Retinal pigment epithelial cell (primary cell): ENCODE measurements at regions not wholly inside any gene's neighbourhood (a gene's known extent, or its start where the extent isn't known, plus 50 kb on each side); places are given as distances from the start of the nearest gene placed in this dataset.

Experiments
- DNase-seq: peaks from one replicate; pipeline ENCODE4 v3.0.0-alpha.2; 2010; ENCODE audit warnings: low read depth
- H3K4me3 ChIP-seq: 2 replicates; pipeline ENCODE4 v1.5.1; 2011; ENCODE audit warnings: mild to moderate bottlenecking, low read length, control low read depth, moderate library complexity
- CTCF ChIP-seq: conservative IDR thresholded peaks from 2 replicates; pipeline ENCODE4 v1.5.1; 2011; ENCODE audit warnings: low read depth, low read length, control low read depth, inconsistent platforms

GRCh38 chrX:124619710-124620109 is 273.3 kb downstream of the SH2D1A start:
- no peak overlapping the region for H3K4me3 ChIP-seq
- no peak for DNase-seq
- no peak for TF ChIP-seq CTCF

- no peak for TF ChIP-seq CTCF
- no peak overlapping the region for H3K4me3 ChIP-seq
- DNase-seq: no peak
Measured at GRCh38 chrX:124634363-124634762, 288.0 kb downstream of the SH2D1A start.

- no peak for TF ChIP-seq CTCF
- no peak for DNase-seq
- H3K4me3 ChIP-seq: no peak overlapping the region
Measured at GRCh38 chrX:124641737-124642491, 295.6 kb downstream of the SH2D1A start.

GRCh38 chrX:124646403-124646802 is 300.0 kb downstream of the SH2D1A start:
- no peak for DNase-seq
- TF ChIP-seq CTCF: no peak
- H3K4me3 ChIP-seq: no peak overlapping the region

GRCh38 chrX:124651031-124651430 is 304.7 kb downstream of the SH2D1A start:
- no peak for DNase-seq
- no peak for TF ChIP-seq CTCF
- H3K4me3 ChIP-seq: no peak overlapping the region

- H3K4me3 ChIP-seq: no peak overlapping the region
- no peak for DNase-seq
- TF ChIP-seq CTCF: no peak
Measured at GRCh38 chrX:124665621-124666400, 319.4 kb downstream of the SH2D1A start.

- no peak for DNase-seq
- no peak for TF ChIP-seq CTCF
- H3K4me3 ChIP-seq: no peak overlapping the region
Measured at GRCh38 chrX:124679199-124679598, 332.8 kb downstream of the SH2D1A start.
